IPS-15b (cell line): ENCODE measurements at regions not wholly inside any gene's neighbourhood (a gene's known extent, or its start where the extent isn't known, plus 50 kb on each side); places are given as distances from the start of the nearest gene placed in this dataset.
A peak's percentile ranks its signal among the peaks of the same experiment; 100 is the strongest.
"Not testable (repeated sequence)": the region's sequence is repeated elsewhere in the genome, so short reads cannot be mapped to it uniquely, and the experiment has no call there.

ENCODE experiments used
- H3K27me3 ChIP-seq: one replicate; pipeline ENCODE4 v1.6.1; 2013; ENCODE audit warnings: low read length; ENCODE audit not compliant: control insufficient read depth, insufficient read depth
- H3K36me3 ChIP-seq: one replicate; pipeline ENCODE4 v1.6.1; 2013; ENCODE audit warnings: low read length; ENCODE audit not compliant: control insufficient read depth, insufficient read depth
- H3K4me1 ChIP-seq: one replicate; pipeline ENCODE4 v1.6.1; 2013; ENCODE audit warnings: mild to moderate bottlenecking, low read length; ENCODE audit not compliant: control insufficient read depth, insufficient read depth
- H3K4me3 ChIP-seq: one replicate; pipeline ENCODE4 v1.5.1; 2013; ENCODE audit warnings: low read depth, low read length
- H3K9ac ChIP-seq: one replicate; pipeline ENCODE4 v1.6.1; 2013; ENCODE audit warnings: low read depth, mild to moderate bottlenecking, low read length
- H3K9me3 ChIP-seq: one replicate; pipeline ENCODE4 v1.6.1; 2013; ENCODE audit warnings: mild to moderate bottlenecking, low read length; ENCODE audit not compliant: control insufficient read depth, insufficient read depth

DNA sequence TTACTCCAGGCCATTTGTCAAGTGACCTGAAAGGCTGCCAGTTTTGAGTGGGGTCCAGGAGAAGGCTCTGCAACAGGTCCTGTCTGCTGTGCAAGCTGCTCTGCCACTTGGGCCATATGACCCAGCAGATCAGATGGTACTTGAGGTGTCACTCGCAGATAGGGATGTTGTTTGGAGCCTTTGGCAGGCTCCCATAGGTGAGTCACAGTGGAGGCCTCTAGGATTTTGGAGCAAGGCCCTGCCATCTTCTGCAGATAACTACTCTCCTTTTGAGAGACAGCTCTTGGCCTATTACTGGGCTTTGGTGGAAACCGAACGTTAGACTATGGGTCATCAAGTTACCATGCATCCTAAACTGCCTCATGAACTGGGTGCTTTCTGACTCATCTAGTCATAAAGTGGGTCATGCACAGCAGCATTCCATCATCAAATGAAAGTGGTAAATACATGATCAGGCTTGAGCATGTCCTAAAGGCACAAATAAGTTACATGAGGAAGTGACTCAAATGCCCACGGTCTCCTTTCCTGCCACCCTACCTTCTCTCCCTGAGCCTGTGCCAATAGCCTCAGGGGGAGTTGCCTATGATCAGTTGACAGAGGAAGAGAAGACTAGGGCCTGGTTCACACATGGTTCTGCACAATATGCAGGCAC lies 87.0 kb upstream of the RANBP6 start:
- not testable (repeated sequence) for H3K27me3 ChIP-seq, H3K9ac ChIP-seq, H3K4me3 ChIP-seq, H3K9me3 ChIP-seq, H3K4me1 ChIP-seq, H3K36me3 ChIP-seq

DNA sequence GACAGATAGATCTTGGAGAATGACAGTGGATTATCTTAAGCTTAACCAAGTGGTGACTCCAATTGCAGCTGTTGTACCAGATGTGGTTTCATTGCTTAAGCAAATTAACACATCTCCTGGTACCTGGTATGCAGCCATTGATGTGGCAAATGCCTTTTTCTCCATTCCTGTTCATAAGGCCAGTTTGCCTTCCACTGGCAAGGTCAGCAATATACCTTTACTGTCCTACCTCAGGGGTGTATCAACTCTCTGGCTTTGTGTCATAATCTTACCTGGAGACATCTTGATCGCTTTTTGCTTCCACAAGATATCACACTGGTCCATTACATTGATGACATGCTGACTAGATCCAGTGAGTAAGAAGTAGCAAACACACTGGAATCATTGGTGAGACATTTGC lies 86.3 kb upstream of the RANBP6 start:
- H3K9ac ChIP-seq, H3K4me3 ChIP-seq, H3K27me3 ChIP-seq, H3K9me3 ChIP-seq, H3K4me1 ChIP-seq, H3K36me3 ChIP-seq: not testable (repeated sequence)

DNA sequence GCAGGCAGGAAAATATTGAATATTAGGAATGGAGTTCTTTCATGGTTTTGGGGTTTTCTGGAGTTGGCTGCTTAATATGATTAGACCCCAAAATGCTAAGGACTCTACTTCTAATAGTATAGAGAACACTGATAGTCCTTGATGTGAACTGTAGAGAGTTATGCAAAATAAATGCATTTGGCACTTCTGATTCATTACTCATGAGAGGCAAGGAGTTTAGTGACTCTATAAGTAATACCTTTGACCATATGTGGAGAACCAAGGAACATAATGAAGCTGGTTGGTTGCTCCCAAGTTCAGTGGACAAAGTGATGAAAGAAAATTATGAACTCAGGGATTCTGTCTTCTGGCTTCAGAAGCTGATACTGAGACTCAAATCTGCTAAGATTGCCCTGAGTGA lies 83.9 kb upstream of the RANBP6 start:
- H3K36me3 ChIP-seq, H3K27me3 ChIP-seq, H3K9ac ChIP-seq, H3K9me3 ChIP-seq, H3K4me3 ChIP-seq, H3K4me1 ChIP-seq: not testable (repeated sequence)

DNA sequence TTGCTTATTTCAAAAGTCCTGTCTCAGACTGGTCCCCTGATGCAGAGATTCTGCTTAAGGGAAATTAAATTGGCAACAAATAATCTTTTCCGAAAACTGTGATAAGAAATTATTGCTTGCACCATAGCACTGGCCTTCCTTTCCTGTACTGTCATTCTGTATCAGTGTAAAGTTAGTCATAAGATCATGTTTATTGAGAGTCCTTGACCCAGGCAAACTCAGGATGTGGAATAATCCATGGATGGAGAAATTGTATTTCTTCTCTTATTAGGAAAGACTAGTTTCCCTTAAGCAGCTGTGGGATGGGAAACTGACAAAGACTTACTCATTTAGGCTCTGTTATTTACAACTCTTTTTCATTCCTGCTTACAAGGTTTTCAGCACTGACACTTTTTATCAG lies 83.0 kb upstream of the RANBP6 start:
- no peaks in the 10 kb centered on the region for H3K9me3 ChIP-seq
- H3K9ac ChIP-seq, result no peak overlapping the region
- no peaks in the 10 kb centered on the region for H3K4me1 ChIP-seq
- no peak overlapping the region for H3K4me3 ChIP-seq
- no peaks in the 10 kb centered on the region for H3K27me3 ChIP-seq
- no peaks in the 10 kb centered on the region for H3K36me3 ChIP-seq

DNA sequence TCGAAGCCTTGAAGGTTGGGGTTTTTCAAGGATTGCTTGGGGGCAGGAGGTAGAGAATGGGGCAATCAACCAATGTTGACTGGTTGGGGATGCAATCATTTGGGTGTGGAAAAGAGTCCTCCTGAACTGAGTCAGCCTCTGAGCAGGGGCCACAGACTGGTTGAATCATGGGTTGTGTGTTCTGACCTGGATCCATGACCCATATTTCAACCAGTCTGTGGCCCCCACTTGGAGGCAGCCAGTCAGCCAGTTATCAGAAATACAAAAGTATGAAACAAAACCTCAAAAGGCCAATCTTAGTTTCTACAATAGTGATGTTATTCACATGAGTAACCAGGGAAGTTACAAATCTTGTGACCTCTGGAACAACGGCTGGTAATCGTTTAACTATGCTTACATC lies 81.4 kb upstream of the RANBP6 start:
- Histone ChIP-seq H3K9me3 (no peaks in the 10 kb centered on the region), H3K27me3 (no peaks in the 10 kb centered on the region), H3K4me3 (no peak overlapping the region), H3K9ac (no peak overlapping the region), H3K4me1 (no peaks in the 10 kb centered on the region), H3K36me3 (no peaks in the 10 kb centered on the region)

DNA sequence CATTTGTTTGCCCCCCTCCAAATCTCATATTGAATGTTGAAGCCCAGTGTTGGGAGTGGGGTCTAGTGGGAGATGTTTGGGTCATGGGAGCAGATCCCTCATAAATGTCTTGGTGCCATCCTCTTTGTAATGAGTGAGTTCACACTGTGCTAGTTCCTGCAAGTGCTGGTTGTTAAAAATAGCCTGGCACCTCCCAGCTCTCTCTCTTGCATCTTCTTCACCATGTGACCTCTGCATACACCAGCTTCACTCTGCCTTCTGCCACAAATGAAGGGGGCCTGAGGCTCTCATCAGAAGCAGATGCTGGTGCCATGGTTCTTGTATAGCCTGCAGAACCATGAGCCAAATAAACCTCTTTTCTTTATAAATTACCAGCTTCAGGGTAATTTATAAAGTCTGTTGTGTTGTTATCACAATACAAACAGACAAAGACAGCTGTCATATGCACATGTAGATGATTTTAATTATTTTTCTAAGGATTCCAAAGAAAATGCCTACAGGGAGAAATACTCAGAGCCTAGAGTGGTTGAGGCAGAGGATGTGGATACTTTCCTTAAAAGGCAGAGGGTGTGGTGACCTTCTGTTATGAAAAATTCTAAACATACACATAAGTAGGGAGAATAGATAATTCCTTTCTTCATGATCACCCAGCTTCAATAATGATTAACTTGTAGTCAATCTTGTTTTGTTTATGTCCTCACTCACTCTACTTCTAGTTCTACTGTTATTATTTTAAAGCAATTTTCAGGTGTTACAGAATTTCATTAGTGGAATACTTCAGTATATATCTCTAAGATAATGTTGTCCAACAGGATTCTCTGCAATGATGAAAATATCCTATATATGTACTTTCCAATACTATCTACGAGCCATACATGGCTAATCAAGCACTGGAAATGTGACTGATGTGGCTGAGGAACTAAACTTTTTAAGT lies 75.1 kb upstream of the RANBP6 start:
- Histone ChIP-seq H3K9me3 (no peaks in the 10 kb centered on the region), H3K9ac (no peak overlapping the region), H3K4me3 (no peak overlapping the region), H3K4me1 (no peaks in the 10 kb centered on the region), H3K36me3 (no peaks in the 10 kb centered on the region), H3K27me3 (no peaks in the 10 kb centered on the region)

DNA sequence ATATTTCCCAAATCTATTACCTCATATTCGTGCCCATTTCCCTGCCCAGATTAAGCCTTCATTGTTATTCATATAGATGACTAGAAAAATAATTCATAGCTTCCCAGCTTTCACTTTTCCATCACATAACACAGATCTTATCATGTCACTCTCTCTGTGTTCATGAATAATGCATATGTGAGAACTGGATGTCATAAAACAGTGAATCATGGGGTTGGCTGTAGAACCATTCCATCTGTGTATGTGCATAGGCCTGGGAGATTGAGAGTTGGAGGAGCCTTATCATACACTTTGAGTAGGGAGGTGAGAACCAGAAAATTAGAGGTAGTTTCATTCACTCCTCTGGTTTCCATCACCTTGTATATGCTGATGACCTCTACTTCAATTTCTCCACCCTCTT lies 73.9 kb upstream of the RANBP6 start:
- H3K36me3 ChIP-seq, result no peaks in the 10 kb centered on the region
- no peaks in the 10 kb centered on the region for H3K4me1 ChIP-seq
- no peak overlapping the region for H3K4me3 ChIP-seq
- no peaks in the 10 kb centered on the region for H3K9me3 ChIP-seq
- H3K27me3 ChIP-seq, result no peaks in the 10 kb centered on the region
- H3K9ac ChIP-seq, result no peak overlapping the region

DNA sequence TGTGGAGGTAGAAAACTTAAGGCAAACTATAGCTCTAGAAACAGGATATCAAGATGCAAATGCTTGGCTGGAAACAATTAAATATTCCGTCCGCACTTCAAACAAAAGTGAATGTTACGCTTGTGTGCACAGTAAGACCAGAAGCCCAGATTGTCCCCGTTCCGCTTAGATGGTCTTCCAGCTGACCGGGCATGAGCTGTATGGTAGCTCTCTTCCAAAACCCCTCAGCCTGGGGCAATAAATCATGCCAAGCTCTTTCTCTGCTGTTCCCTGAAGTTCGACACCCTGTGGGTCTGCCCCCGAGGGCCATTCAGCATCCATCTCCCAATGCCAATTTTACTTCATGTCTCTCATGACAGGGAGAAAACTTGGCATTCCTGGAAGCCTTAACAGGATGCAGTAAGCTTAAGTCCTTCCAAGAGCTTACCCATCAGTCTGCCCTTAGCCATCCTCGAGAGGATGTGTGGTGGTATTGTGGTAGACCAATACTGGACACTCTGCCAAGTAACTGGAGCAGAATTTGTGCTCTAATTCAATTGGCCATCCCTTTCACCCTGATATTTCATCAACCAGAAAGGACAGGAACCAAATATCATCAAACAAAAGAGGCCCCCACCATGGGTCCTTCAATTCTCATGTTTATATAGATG lies 70.7 kb upstream of the RANBP6 start:
- peaks cover 2% of the 10 kb centered on the region for H3K4me1 ChIP-seq
- H3K9me3 ChIP-seq, result no peaks in the 10 kb centered on the region
- no peak overlapping the region for H3K9ac ChIP-seq
- H3K27me3 ChIP-seq, result no peaks in the 10 kb centered on the region
- H3K36me3 ChIP-seq, result no peaks in the 10 kb centered on the region
- no peak overlapping the region for H3K4me3 ChIP-seq

DNA sequence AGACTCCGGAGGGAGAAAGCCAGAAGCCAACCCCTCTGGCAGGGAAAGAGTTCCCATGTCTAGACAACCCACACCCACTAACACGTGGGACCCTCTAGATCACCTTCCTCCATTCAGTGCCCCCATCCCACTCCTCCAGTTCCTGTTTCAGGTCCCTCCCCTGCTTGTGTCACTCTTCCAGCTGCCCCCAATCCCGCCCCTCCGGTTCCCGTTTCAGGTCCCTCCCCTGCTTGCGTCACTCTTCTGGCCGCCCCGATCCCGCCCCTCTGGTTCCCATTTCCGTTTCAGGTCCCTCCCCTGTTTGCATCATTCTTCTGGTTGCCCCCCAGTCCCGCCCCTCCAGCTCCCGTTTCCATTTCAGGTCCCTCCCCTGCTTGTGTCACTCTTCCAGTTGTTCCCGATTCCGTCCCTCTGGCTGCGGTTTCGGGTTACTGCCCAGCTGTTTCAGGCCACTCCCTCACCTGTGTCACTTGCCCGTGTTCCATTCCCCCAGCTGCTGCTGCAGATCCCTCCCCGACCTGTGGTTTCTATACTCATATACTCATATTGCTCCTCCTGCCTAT lies 64.8 kb upstream of the RANBP6 start:
- peak overlapping the region; percentile 48 for H3K4me3 ChIP-seq
- peak overlapping the region; percentile 26 for H3K9ac ChIP-seq

DNA sequence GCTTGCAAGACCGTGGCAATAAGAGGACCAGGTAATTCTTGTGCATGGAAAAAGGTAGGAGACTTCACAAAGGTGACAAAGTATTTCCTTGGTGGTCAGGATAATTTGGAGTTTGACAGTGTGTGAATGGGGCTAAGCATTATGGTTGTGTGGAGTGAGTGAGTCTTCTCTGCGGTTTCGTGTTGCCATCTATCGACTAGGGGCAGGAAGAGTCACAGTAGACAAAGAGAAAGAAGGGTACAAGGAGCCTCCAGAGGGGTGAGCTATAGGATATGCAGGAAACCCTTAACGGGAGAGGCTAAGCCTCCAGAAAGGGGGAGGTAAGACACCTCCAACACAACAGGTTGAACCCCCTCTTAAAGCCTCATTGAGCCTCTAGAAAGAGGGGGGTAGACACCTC lies 64.0 kb upstream of the RANBP6 start:
- Histone ChIP-seq H3K4me3 (peak overlapping the region; percentile 48), H3K27me3 (no peaks in the 10 kb centered on the region), H3K9ac (peak overlapping the region; percentile 26), H3K4me1 (peaks cover 24% of the 10 kb centered on the region), H3K36me3 (no peaks in the 10 kb centered on the region), H3K9me3 (no peaks in the 10 kb centered on the region)

More for the DNA sequence above, 64.8 kb upstream of the RANBP6 start:
- H3K27me3 ChIP-seq, result no peaks in the 10 kb centered on the region
- no peaks in the 10 kb centered on the region for H3K36me3 ChIP-seq
- H3K4me1 ChIP-seq, result peaks cover 24% of the 10 kb centered on the region
- no peaks in the 10 kb centered on the region for H3K9me3 ChIP-seq

DNA sequence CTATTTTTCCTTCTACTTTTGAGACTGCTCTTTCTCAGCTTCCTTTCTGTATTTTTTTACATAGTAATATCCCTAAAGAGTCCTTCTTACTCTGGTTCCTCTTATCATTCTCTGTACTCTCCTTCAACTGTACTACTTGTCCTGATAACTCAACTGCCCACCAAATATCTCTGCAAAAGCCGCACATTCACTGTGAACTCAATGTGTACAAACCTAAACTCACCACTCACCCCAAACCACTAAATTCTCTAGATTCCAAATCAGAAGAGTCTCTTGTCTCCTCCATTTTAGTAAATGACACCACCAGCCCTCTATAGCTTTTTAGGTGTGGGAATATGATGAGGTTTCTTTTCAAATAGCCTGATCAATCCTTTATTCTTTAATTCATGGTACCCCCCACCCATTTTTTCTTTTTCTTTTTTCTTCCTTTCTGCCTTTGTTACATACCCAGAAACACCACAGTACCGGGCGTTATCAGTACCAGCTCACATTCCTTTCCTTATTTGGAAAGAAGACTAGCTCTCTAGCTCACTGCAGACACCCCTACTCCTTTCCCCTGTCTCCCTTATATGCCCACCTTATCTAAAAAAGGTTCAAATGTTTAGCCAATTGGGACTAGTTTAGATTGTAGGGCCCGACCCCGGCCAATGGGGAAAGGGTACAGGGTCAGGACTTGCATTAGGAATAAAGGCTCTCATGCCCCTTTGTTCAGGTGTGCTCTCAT lies 63.1 kb upstream of the RANBP6 start:
- Histone ChIP-seq H3K4me1 (peaks cover 24% of the 10 kb centered on the region), H3K9ac (peak overlapping the region; percentile 26)

More for the DNA sequence above, 63.1 kb upstream of the RANBP6 start:
- no peaks in the 10 kb centered on the region for H3K27me3 ChIP-seq
- H3K36me3 ChIP-seq, result no peaks in the 10 kb centered on the region
- H3K9me3 ChIP-seq, result no peaks in the 10 kb centered on the region
- H3K4me3 ChIP-seq, result no peak overlapping the region
